Mucosa of descending colon (tissue), 3 donors: ENCODE measurements at regions not wholly inside any gene's neighbourhood (a gene's known extent, or its start where the extent isn't known, plus 50 kb on each side); places are given as distances from the start of the nearest gene placed in this dataset.

Source experiments
- ATAC-seq: fragments of 200-7000 bp; cut with Tn5 transposase; one replicate; pipeline ENCODE4 v1.9.1; 2020; ENCODE audit warnings: mild to moderate bottlenecking, moderate library complexity
- DNase-seq, 3 donors: peaks; one replicate each; pipeline ENCODE4 v3.0.0-alpha.2; 2020
- H3K36me3 ChIP-seq: fragments of 200-600 bp; one replicate; pipeline ENCODE4 v1.8.0; 2021; ENCODE audit warnings: low read depth, mild to moderate bottlenecking
- H3K4me1 ChIP-seq: fragments of 200-600 bp; one replicate; pipeline ENCODE4 v1.8.0; 2021; ENCODE audit warnings: low read depth, mild to moderate bottlenecking
- H3K4me3 ChIP-seq: fragments of 200-600 bp; one replicate; pipeline ENCODE4 v1.8.0; 2021; ENCODE audit warnings: mild to moderate bottlenecking
- H3K9me3 ChIP-seq: fragments of 200-600 bp; one replicate; pipeline ENCODE4 v1.8.0; 2021; ENCODE audit warnings: mild to moderate bottlenecking
- CTCF ChIP-seq: fragments of 200-600 bp; IDR thresholded peaks from one replicate; pipeline ENCODE4 v1.8.0; 2022; ENCODE audit warnings: antibody characterized with exemption, mild to moderate bottlenecking
- intact Hi-C, 2 donors: fragments of 100-400 bp; cut with DNase I in 1 of 2; cut with micrococcal nuclease in 1 of 2; formaldehyde crosslinking; loops; one replicate each; pipeline versions ENCODE4 v1.11.0 to v1.11.1; 2022; cut with DNase I, micrococcal nuclease
- donor health status: DM: no; HTN: no; CAD: no; lungs with moderate emphysema.
- donor health status: DM: no; HTN: no; CAD: no.
- donor health status: DM: no; HTN: yes; CAD: no.

GRCh38 chr2:238574490-238575271, 148.0 kb downstream of the ASB1 start:
- H3K4me3 ChIP-seq: no peak overlapping the region
- no peaks in the 10 kb centered on the region for H3K4me1 ChIP-seq
- no peak for TF ChIP-seq CTCF
- no peaks in the 10 kb centered on the region for H3K9me3 ChIP-seq
- H3K36me3 ChIP-seq: no peaks in the 10 kb centered on the region
- DNase-seq (no peak), ATAC-seq (no peak)
- intact Hi-C loops: no loop called here

- Histone ChIP-seq H3K4me1 (no peaks in the 10 kb centered on the region), H3K9me3 (no peaks in the 10 kb centered on the region), H3K4me3 (no peak overlapping the region), H3K36me3 (no peaks in the 10 kb centered on the region)
- intact Hi-C loops: no loop called here
- ATAC-seq (no peak), DNase-seq (no peak)
- TF ChIP-seq CTCF: no peak
These were observed 149.9 kb downstream of the ASB1 start for GRCh38 chr2:238576674-238577073.

GRCh38 chr2:238578256-238578655, 151.5 kb downstream of the ASB1 start:
- Histone ChIP-seq H3K4me3 (no peak overlapping the region), H3K4me1 (no peaks in the 10 kb centered on the region), H3K9me3 (no peaks in the 10 kb centered on the region), H3K36me3 (no peaks in the 10 kb centered on the region)
- TF ChIP-seq CTCF: no peak
- DNase-seq: no peak
- ATAC-seq: no peak
- intact Hi-C loops: no loop called here

- no peaks in the 10 kb centered on the region for H3K36me3 ChIP-seq
- intact Hi-C loops: no loop called here
- no peaks in the 10 kb centered on the region for H3K9me3 ChIP-seq
- DNase-seq (no peak), ATAC-seq (no peak)
- TF ChIP-seq CTCF: no peak
- H3K4me1 ChIP-seq: no peaks in the 10 kb centered on the region
- H3K4me3 ChIP-seq: no peak overlapping the region
These were observed 153.8 kb downstream of the ASB1 start for GRCh38 chr2:238580486-238580885.

GRCh38 chr2:238581126-238581525, 154.4 kb downstream of the ASB1 start:
- no peak for ATAC-seq
- Histone ChIP-seq H3K36me3 (no peaks in the 10 kb centered on the region), H3K4me3 (no peak overlapping the region), H3K4me1 (no peaks in the 10 kb centered on the region), H3K9me3 (no peaks in the 10 kb centered on the region)
- intact Hi-C loops: no loop called here
- TF ChIP-seq CTCF: no peak
- no peak for DNase-seq

GRCh38 chr2:238582159-238582558, 155.4 kb downstream of the ASB1 start:
- H3K9me3 ChIP-seq: no peaks in the 10 kb centered on the region
- ATAC-seq (no peak), DNase-seq (no peak)
- TF ChIP-seq CTCF: no peak
- no peak overlapping the region for H3K4me3 ChIP-seq
- H3K36me3 ChIP-seq: no peaks in the 10 kb centered on the region
- intact Hi-C loops: no loop called here
- no peaks in the 10 kb centered on the region for H3K4me1 ChIP-seq
